ENCODE measurements at regions not wholly inside any gene's neighbourhood (a gene's known extent, or its start where the extent isn't known, plus 50 kb on each side); places are given as distances from the start of the nearest gene placed in this dataset.

- ATAC-seq = no peak
- no peaks in the 10 kb centered on the region for H3K4me1 ChIP-seq
These were observed 72.4 kb downstream of the RHOB start for GRCh38 chr2:20519309-20519708.

GRCh38 chr2:20520128-20520527 lies 73.3 kb downstream of the RHOB start:
- Histone ChIP-seq H3K9me3 (no peaks in the 10 kb centered on the region), H3K4me3 (no peak overlapping the region), H3K27me3 (no peaks in the 10 kb centered on the region), H3K36me3 (no peaks in the 10 kb centered on the region), H3K4me1 (peaks cover 7% of the 10 kb centered on the region), H3K27ac (no peak overlapping the region)
- intact Hi-C loops (cut with DNase I) = no loop called here
- DNase-seq (no peak), ATAC-seq (no peak)
- no peak for TF ChIP-seq CTCF (IDR thresholded peaks at IDR 0.05)

More at GRCh38 chr2:20519309-20519708, 72.4 kb downstream of the RHOB start:
- DNase-seq = peak; percentile 20
- H3K4me3 ChIP-seq = no peak overlapping the region
- H3K27ac ChIP-seq = no peak overlapping the region
- no peaks in the 10 kb centered on the region for H3K36me3 ChIP-seq
- TF ChIP-seq CTCF (IDR thresholded peaks at IDR 0.05) = no peak
- no peaks in the 10 kb centered on the region for H3K27me3 ChIP-seq
- H3K9me3 ChIP-seq = no peaks in the 10 kb centered on the region
- intact Hi-C loops (cut with DNase I) = no loop called here

GRCh38 chr2:20521193-20521592 lies 74.3 kb downstream of the RHOB start:
- peaks cover 18% of the 10 kb centered on the region for H3K4me1 ChIP-seq
- ATAC-seq = no peak
- intact Hi-C loops (cut with DNase I) = no loop called here
- H3K4me3 ChIP-seq = no peak overlapping the region
- no peaks in the 10 kb centered on the region for H3K27me3 ChIP-seq
- no peak for DNase-seq
- no peak overlapping the region for H3K27ac ChIP-seq
- H3K9me3 ChIP-seq = no peaks in the 10 kb centered on the region
- no peak for TF ChIP-seq CTCF (IDR thresholded peaks at IDR 0.05)
- H3K36me3 ChIP-seq = no peaks in the 10 kb centered on the region

GRCh38 chr2:20521682-20522189 lies 74.9 kb downstream of the RHOB start:
- DNase-seq = peak; percentile 33
- Histone ChIP-seq H3K4me3 (no peak overlapping the region), H3K4me1 (peaks cover 18% of the 10 kb centered on the region), H3K36me3 (no peaks in the 10 kb centered on the region), H3K9me3 (no peaks in the 10 kb centered on the region), H3K27me3 (no peaks in the 10 kb centered on the region), H3K27ac (no peak overlapping the region)
- TF ChIP-seq CTCF (IDR thresholded peaks at IDR 0.05) = no peak
- no peak for ATAC-seq
- intact Hi-C loops (cut with DNase I) = no loop called here

GRCh38 chr2:20523073-20523798 lies 76.4 kb downstream of the RHOB start:
- ATAC-seq (no peak), DNase-seq (no peak)
- Histone ChIP-seq H3K36me3 (no peaks in the 10 kb centered on the region), H3K27ac (no peak overlapping the region), H3K27me3 (no peaks in the 10 kb centered on the region), H3K4me3 (no peak overlapping the region), H3K9me3 (no peaks in the 10 kb centered on the region), H3K4me1 (peaks cover 18% of the 10 kb centered on the region)
- intact Hi-C loops (cut with DNase I) = no loop called here
- no peak for TF ChIP-seq CTCF (IDR thresholded peaks at IDR 0.05)
